Colonic mucosa (tissue), 4 donors: ENCODE measurements at regions not wholly inside any gene's neighbourhood (a gene's known extent, or its start where the extent isn't known, plus 50 kb on each side); places are given as distances from the start of the nearest gene placed in this dataset.
"Not testable (repeated sequence)": the region's sequence is repeated elsewhere in the genome, so short reads cannot be mapped to it uniquely, and the experiment has no call there.

Source experiments
- DNase-seq: peaks from one replicate; pipeline ENCODE4 v3.0.0-alpha.2; 2020
- H3K27ac ChIP-seq: fragments of 200-600 bp; one replicate; pipeline ENCODE4 v1.8.0; 2021
- H3K27me3 ChIP-seq: fragments of 200-600 bp; one replicate; pipeline ENCODE4 v1.8.0; 2021
- H3K36me3 ChIP-seq: fragments of 200-600 bp; one replicate; pipeline ENCODE4 v1.8.0; 2021
- H3K4me1 ChIP-seq: fragments of 200-600 bp; one replicate; pipeline ENCODE4 v1.8.0; 2021; ENCODE audit warnings: mild to moderate bottlenecking
- H3K4me3 ChIP-seq: fragments of 200-600 bp; one replicate; pipeline ENCODE4 v1.8.0; 2021
- H3K9ac ChIP-seq, 2 donors: one replicate each; pipeline ENCODE4 v1.7.0; 2013; ENCODE audit warnings: control low read depth in 2 of 2, low read depth in 2 of 2, low read length in 2 of 2
- H3K9me3 ChIP-seq: fragments of 200-600 bp; one replicate; pipeline ENCODE4 v1.8.0; 2021
- CTCF ChIP-seq: fragments of 200-600 bp; IDR thresholded peaks from one replicate; pipeline ENCODE4 v1.8.0; 2022; ENCODE audit warnings: antibody characterized with exemption, mild to moderate bottlenecking
- intact Hi-C: fragments of 100-400 bp; cut with DNase I; formaldehyde crosslinking; loops from one replicate; pipeline ENCODE4 v1.14.1; 2022
- donor health status: healthy.
- donor health status: DM: no; HTN: no; CAD: no.
- donor health status: DM: no; HTN: no; CAD: no.

- Histone ChIP-seq H3K9ac (no peak overlapping the region), H3K36me3 (no peaks in the 10 kb centered on the region), H3K27me3 (no peaks in the 10 kb centered on the region), H3K4me3 (no peak overlapping the region), H3K27ac (no peak overlapping the region), H3K9me3 (no peaks in the 10 kb centered on the region), H3K4me1 (no peaks in the 10 kb centered on the region)
- intact Hi-C loops, result no loop called here
- TF ChIP-seq CTCF, result no peak
- no peak for DNase-seq
Observed at GRCh38 chr4:64940698-64941097, 531.4 kb upstream of the TECRL start.

- Histone ChIP-seq H3K36me3 (no peaks in the 10 kb centered on the region), H3K9ac (no peak overlapping the region), H3K4me1 (no peaks in the 10 kb centered on the region), H3K27me3 (no peaks in the 10 kb centered on the region), H3K27ac (no peak overlapping the region), H3K9me3 (no peaks in the 10 kb centered on the region), H3K4me3 (no peak overlapping the region)
- no peak for DNase-seq
- TF ChIP-seq CTCF, result no peak
- intact Hi-C loops, result no loop called here
Observed at GRCh38 chr4:64935469-64936001, 526.3 kb upstream of the TECRL start.

GRCh38 chr4:64911846-64912245 is 502.6 kb upstream of the TECRL start:
- Histone ChIP-seq H3K27ac (no peak overlapping the region), H3K9me3 (no peaks in the 10 kb centered on the region), H3K27me3 (no peaks in the 10 kb centered on the region), H3K4me3 (no peak overlapping the region), H3K4me1 (no peaks in the 10 kb centered on the region), H3K9ac (no peak overlapping the region), H3K36me3 (no peaks in the 10 kb centered on the region)
- TF ChIP-seq CTCF, result no peak
- DNase-seq, result no peak
- intact Hi-C loops, result no loop called here

- no peaks in the 10 kb centered on the region for H3K27me3 ChIP-seq
- intact Hi-C loops, result no loop called here
- H3K4me3 ChIP-seq, result no peak overlapping the region
- H3K4me1 ChIP-seq, result no peaks in the 10 kb centered on the region
- no peak for TF ChIP-seq CTCF
- DNase-seq, result no peak
- H3K36me3 ChIP-seq, result no peaks in the 10 kb centered on the region
- H3K27ac ChIP-seq, result no peak overlapping the region
- no peak overlapping the region for H3K9ac ChIP-seq
- H3K9me3 ChIP-seq, result no peaks in the 10 kb centered on the region
Observed at GRCh38 chr4:64903986-64904385, 494.7 kb upstream of the TECRL start.

GRCh38 chr4:64899563-64899962 is 490.3 kb upstream of the TECRL start:
- TF ChIP-seq CTCF, result no peak
- intact Hi-C loops, result no loop called here

GRCh38 chr4:64899030-64899429 is 489.8 kb upstream of the TECRL start:
- H3K4me3 ChIP-seq, H3K27ac ChIP-seq, H3K9ac ChIP-seq, H3K4me1 ChIP-seq, DNase-seq, H3K9me3 ChIP-seq, intact Hi-C loops, H3K36me3 ChIP-seq, H3K27me3 ChIP-seq: not testable (repeated sequence)

More at GRCh38 chr4:64899563-64899962, 490.3 kb upstream of the TECRL start:
- no peaks in the 10 kb centered on the region for H3K36me3 ChIP-seq
- H3K9me3 ChIP-seq, result no peaks in the 10 kb centered on the region
- H3K9ac ChIP-seq, result no peak overlapping the region
- H3K4me1 ChIP-seq, result no peaks in the 10 kb centered on the region
- H3K27me3 ChIP-seq, result no peaks in the 10 kb centered on the region
- H3K27ac ChIP-seq, result no peak overlapping the region
- no peak for DNase-seq
- no peak overlapping the region for H3K4me3 ChIP-seq
